SH-SY5Y (cell line): ENCODE measurements at regions not wholly inside any gene's neighbourhood (a gene's known extent, or its start where the extent isn't known, plus 50 kb on each side); places are given as distances from the start of the nearest gene placed in this dataset.

Source experiments
- GATA2 ChIP-seq: IDR thresholded peaks from 2 replicates; pipeline ENCODE4 v1.6.1; 2011; ENCODE audit warnings: mild to moderate bottlenecking, low read depth, low read length
- GATA3 ChIP-seq: IDR thresholded peaks from 2 replicates; pipeline ENCODE4 v1.6.1; 2011; ENCODE audit warnings: low read depth, mild to moderate bottlenecking, low read length, moderate library complexity

DNA sequence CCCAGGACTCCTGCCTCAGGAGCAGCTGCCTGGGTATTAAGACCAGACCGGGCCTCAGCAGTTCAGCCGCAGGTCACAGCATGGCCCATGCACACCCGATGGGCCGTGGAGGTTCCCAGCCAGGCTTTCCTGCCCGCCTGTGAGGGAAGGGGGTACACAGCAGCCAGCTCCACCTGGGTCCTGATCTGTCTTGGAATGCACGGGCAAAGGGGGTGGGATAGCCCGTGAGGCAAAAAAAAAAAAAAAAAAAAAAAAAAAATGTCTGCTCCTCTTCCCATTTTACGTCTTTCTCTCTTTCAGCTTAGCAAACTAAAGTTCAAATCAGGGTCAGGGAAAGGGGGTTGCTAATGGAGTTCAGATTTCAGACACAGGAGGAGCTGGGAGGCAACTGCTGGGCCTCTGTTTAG lies 385.2 kb downstream of the TNS1 start:
- TF ChIP-seq GATA2 (no peak), GATA3 (no peak)
